HFF-Myc (cell line): ENCODE measurements at regions not wholly inside any gene's neighbourhood (a gene's known extent, or its start where the extent isn't known, plus 50 kb on each side); places are given as distances from the start of the nearest gene placed in this dataset.

Experiments used
- DNase-seq: peaks from one replicate; pipeline ENCODE4 v3.0.0-alpha.2; 2011; ENCODE audit warnings: low read depth; ENCODE audit errors: extremely low read depth
- H3K4me3 ChIP-seq: replicated peaks from 2 replicates; pipeline ENCODE4 v1.5.1; 2011; ENCODE audit warnings: low read depth, mild to moderate bottlenecking, control low read depth, low read length
- TF ChIP-seq, protein P1 (sequence below): IDR thresholded peaks from 2 replicates; pipeline ENCODE4 v1.5.1; 2012; ENCODE audit warnings: mild to moderate bottlenecking, low read depth, low read length, control low read depth; ENCODE audit errors: missing control alignments

- H3K4me3 ChIP-seq: no peak overlapping the region
- TF ChIP-seq, protein P1, sequence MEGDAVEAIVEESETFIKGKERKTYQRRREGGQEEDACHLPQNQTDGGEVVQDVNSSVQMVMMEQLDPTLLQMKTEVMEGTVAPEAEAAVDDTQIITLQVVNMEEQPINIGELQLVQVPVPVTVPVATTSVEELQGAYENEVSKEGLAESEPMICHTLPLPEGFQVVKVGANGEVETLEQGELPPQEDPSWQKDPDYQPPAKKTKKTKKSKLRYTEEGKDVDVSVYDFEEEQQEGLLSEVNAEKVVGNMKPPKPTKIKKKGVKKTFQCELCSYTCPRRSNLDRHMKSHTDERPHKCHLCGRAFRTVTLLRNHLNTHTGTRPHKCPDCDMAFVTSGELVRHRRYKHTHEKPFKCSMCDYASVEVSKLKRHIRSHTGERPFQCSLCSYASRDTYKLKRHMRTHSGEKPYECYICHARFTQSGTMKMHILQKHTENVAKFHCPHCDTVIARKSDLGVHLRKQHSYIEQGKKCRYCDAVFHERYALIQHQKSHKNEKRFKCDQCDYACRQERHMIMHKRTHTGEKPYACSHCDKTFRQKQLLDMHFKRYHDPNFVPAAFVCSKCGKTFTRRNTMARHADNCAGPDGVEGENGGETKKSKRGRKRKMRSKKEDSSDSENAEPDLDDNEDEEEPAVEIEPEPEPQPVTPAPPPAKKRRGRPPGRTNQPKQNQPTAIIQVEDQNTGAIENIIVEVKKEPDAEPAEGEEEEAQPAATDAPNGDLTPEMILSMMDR: no peak
These were observed 739.2 kb downstream of the MRPL39 start for GRCh38 chr21:24868117-24868516.

GRCh38 chr21:24861471-24861870 lies 745.8 kb downstream of the MRPL39 start:
- TF ChIP-seq, protein P1: no peak
- H3K4me3 ChIP-seq: no peak overlapping the region
- no peak for DNase-seq

More at GRCh38 chr21:24868117-24868516, 739.2 kb downstream of the MRPL39 start:
- no peak for DNase-seq

- H3K4me3 ChIP-seq: no peak overlapping the region
- TF ChIP-seq, protein P1: no peak
- DNase-seq: no peak
These were observed 751.0 kb downstream of the MRPL39 start for GRCh38 chr21:24856326-24856725.

DNA sequence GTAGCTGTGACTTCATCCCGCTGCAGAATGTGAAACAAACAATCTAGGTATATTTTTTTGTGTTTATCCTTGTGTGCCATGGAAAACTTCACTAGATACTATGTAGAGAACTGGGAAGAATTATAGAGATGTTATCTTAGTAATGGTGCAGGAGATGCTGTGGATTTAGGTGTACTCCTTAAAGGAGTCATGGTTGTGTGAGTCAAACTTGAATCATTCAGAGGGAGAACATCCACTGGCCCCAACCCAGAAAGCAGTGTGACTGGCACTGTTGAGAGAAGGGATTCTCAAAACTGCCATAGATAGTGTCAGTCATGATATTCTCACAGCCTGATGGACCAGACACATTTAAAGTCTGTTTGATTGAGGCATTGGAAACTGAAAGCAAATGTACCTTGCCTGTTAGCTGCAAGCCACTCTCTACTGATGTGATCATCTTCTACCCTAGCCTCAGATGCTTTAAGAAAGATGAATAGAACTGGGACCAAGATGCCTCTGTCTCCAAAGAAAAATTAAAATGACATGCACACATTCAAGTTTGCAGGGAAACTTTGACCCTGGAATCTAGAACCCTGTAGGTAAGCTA lies 754.6 kb downstream of the MRPL39 start:
- no peak for DNase-seq
- no peak overlapping the region for H3K4me3 ChIP-seq
- TF ChIP-seq, protein P1: no peak

DNA sequence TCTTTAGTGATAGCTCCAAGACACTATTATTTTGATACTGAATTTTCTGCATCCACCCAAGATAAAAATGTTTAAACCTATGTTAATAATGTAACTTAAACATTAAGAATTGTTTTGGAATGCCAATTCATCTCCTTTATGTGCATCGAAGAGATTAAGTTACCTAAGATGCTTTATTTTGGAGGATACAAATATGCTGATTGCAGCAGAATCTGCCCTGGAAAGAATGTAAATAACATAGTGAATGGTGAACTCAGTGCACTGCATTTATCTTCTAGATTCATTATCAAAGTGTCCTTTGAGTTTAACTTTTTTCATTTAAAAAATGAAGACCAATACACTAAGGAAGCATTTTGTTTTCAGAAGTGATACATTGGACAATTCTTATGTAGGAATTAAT lies 757.2 kb downstream of the MRPL39 start:
- TF ChIP-seq, protein P1: no peak
- H3K4me3 ChIP-seq: no peak overlapping the region
- no peak for DNase-seq

- no peak for DNase-seq
- no peak overlapping the region for H3K4me3 ChIP-seq
- TF ChIP-seq, protein P1: no peak
These were observed 762.6 kb downstream of the MRPL39 start for GRCh38 chr21:24844671-24845070.

DNA sequence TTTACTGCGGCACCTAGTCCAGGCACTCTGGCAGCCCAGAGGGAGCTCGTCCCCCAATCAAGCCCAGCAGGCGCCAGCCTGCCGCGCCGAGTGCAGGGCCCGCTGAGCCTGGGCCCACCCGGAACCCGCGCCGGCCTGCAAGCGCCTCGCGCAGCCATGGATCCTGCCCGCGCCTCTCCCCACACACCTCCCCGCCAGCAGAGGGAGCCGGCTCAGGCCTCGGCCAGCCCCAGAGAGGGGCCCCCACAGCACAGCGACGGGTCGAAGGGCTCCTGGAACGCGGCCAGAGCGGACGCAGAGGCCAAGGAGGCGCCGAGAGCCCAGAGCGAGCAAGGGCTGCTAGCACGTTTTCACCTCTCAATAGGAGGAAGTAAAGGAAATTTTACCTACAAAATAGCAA lies 767.0 kb downstream of the MRPL39 start:
- no peak for DNase-seq
- no peak overlapping the region for H3K4me3 ChIP-seq
- TF ChIP-seq, protein P1: no peak
